HEK293 (cell line): ENCODE measurements at regions not wholly inside any gene's neighbourhood (a gene's known extent, or its start where the extent isn't known, plus 50 kb on each side); places are given as distances from the start of the nearest gene placed in this dataset.

Experiments used
- CTCF ChIA-PET: fragments of 350-600 bp; formaldehyde crosslinking; extraction: SDS; loops from one replicate; lab custom pipeline; 2021; ENCODE audit warnings: antibody characterized with exemption; lab: Yijun Ruan, JAX
- POLR2A ChIA-PET: fragments of 300-600 bp; formaldehyde crosslinking; extraction: SDS; loops from one replicate; lab custom pipeline; 2020; ENCODE audit warnings: antibody characterized with exemption, inconsistent platforms; lab: Yijun Ruan, JAX
- H3K27ac ChIP-seq: fragments of 200-500 bp; sonication (Bioruptor generic); 2 replicates; pipeline ENCODE4 v1.5.1; 2014; ENCODE audit warnings: low read depth, low read length, control low read depth, inconsistent platforms; ENCODE audit errors: extremely low read depth
- H3K36me3 ChIP-seq, 2 experiments: fragments of 200-500 bp in 1 of 2; sonication (Bioruptor generic) in 1 of 2; 1 replicate in 1 of 2; 2 replicates in 1 of 2; pipeline ENCODE4 v1.5.1; 2014 to 2017; ENCODE audit warnings: inconsistent platforms in 2 of 2, low read length in 2 of 2; ENCODE audit not compliant: control insufficient read depth in 2 of 2, insufficient read depth in 1 of 2
- H3K4me1 ChIP-seq: fragments of 200-500 bp; sonication (Bioruptor generic); 2 replicates; pipeline ENCODE4 v1.5.1; 2014; ENCODE audit warnings: mild to moderate bottlenecking, low read length, inconsistent platforms; ENCODE audit not compliant: control insufficient read depth, insufficient read depth
- H3K4me3 ChIP-seq: 2 replicates; pipeline ENCODE4 v1.5.1; 2011; ENCODE audit warnings: low read depth, mild to moderate bottlenecking, control low read depth, low read length, moderate library complexity
- H3K9me3 ChIP-seq: fragments of 200-500 bp; sonication (Bioruptor generic); 2 replicates; pipeline ENCODE4 v1.5.1; 2014; ENCODE audit warnings: low read depth, low read length, inconsistent platforms; ENCODE audit not compliant: control insufficient read depth, insufficient read depth
- OSR2 ChIP-seq: fragments of 450-650 bp; formaldehyde crosslinking; IDR thresholded peaks from 2 replicates; pipeline ENCODE4 v1.5.1; 2016; ENCODE audit warnings: missing biosample characterization, missing genetic modification characterization
- ZNF146 ChIP-seq: fragments of 450-650 bp; formaldehyde crosslinking; IDR thresholded peaks from 2 replicates; pipeline ENCODE4 v1.5.1; 2016; ENCODE audit warnings: missing biosample characterization, missing genetic modification characterization
- ZNF169 ChIP-seq: fragments of 450-650 bp; formaldehyde crosslinking; IDR thresholded peaks from 2 replicates; pipeline ENCODE4 v1.5.1; 2016; ENCODE audit warnings: missing biosample characterization, missing genetic modification characterization
- ZNF202 ChIP-seq: fragments of 450-650 bp; formaldehyde crosslinking; IDR thresholded peaks from 2 replicates; pipeline ENCODE4 v1.5.1; 2016; ENCODE audit warnings: missing biosample characterization, missing genetic modification characterization, borderline replicate concordance
- TF ChIP-seq, protein P1 (sequence below): fragments of 450-650 bp; formaldehyde crosslinking; IDR thresholded peaks from 2 replicates; pipeline ENCODE4 v1.5.0; 2017; ENCODE audit warnings: missing biosample characterization, missing genetic modification characterization, borderline replicate concordance
- TF ChIP-seq, protein P2 (sequence below): fragments of 450-650 bp; formaldehyde crosslinking; IDR thresholded peaks from 2 replicates; pipeline ENCODE4 v1.5.1; 2016; ENCODE audit warnings: missing biosample characterization, missing genetic modification characterization, low read depth
- TF ChIP-seq, protein P3 (sequence below): fragments of 450-650 bp; IDR thresholded peaks from 2 replicates; pipeline ENCODE4 v1.5.1; 2018; ENCODE audit warnings: missing biosample characterization, missing genetic modification characterization
- TF ChIP-seq, protein P4 (sequence below): fragments of 450-650 bp; formaldehyde crosslinking; IDR thresholded peaks from 2 replicates; pipeline ENCODE4 v1.5.1; 2016; ENCODE audit warnings: missing biosample characterization, missing genetic modification characterization, borderline replicate concordance
- TF ChIP-seq, protein P5 (sequence below): fragments of 450-650 bp; formaldehyde crosslinking; IDR thresholded peaks from 2 replicates; pipeline ENCODE4 v1.5.1; 2016; ENCODE audit warnings: missing biosample characterization, missing genetic modification characterization

DNA sequence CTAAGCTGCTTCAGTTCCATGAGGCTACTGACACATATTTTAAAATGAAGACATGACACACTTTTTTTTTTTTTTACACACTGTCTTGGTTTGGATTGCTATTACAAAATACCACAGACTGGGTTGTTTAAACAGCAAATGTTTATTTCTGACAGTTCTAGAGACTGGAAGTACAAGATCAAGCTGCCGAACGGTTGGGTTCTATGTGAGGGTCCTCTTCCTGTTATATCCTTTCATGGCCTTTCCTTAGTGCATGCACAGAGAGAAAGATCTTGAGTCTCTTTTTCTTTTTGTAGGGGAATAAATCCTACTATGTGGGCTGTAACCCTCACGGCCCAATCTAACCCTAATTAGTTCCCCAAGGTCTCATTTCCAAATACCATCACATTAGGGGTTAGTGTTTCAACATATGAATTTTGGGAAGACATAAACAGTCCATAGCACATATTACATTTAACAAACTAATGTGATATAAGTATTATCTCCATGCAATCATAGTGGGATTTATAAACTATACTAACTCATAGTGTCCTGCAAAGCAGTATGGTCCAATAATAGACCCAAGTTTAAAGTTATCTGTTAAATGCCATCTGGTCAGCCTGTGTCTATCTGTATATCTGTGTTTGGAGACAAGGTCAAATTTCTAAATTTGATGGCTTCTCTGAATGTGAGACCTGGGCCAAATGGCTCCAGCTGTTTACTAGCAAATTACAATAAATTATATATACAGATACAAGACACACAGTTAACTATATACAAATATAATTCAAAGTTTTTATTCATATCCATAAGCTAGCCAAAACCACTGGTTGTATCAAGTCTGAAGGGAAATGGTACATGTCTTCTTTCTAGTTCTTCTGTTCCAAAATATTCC lies 90.3 kb upstream of the NREP start (continued):
- TF ChIP-seq, protein P1, sequence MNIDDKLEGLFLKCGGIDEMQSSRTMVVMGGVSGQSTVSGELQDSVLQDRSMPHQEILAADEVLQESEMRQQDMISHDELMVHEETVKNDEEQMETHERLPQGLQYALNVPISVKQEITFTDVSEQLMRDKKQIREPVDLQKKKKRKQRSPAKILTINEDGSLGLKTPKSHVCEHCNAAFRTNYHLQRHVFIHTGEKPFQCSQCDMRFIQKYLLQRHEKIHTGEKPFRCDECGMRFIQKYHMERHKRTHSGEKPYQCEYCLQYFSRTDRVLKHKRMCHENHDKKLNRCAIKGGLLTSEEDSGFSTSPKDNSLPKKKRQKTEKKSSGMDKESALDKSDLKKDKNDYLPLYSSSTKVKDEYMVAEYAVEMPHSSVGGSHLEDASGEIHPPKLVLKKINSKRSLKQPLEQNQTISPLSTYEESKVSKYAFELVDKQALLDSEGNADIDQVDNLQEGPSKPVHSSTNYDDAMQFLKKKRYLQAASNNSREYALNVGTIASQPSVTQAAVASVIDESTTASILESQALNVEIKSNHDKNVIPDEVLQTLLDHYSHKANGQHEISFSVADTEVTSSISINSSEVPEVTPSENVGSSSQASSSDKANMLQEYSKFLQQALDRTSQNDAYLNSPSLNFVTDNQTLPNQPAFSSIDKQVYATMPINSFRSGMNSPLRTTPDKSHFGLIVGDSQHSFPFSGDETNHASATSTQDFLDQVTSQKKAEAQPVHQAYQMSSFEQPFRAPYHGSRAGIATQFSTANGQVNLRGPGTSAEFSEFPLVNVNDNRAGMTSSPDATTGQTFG (tag by site-specific recombination) = no peak

DNA sequence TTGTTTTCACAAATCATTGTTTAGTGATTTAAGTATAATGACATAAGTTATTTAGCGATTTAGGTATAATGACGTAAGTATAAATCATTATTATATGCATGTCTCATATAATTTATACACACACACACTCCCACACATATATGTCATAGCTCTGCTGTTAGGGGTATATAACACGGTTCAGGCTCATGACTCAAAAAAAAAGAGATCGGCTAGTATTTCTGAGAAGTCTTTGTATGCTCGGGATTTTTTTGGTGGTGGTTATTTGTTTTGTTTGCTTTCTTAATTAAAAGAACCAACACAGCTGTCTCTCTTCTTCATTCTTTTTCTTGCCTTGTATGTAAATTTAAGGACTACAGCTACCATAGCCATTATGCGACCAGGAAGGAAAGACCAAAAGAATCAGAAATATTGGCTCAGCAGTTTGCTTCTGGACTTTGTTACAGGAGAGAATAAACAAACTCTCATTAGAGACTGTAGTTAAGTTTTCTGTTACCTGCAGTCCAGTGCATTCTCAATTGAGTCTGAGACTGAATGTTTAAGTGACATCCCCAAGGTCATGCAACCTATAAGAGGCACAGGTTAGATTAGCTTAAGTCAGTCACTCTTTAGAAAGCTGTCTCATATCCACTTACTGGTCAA lies 83.2 kb upstream of the NREP start:
- CTCF ChIA-PET = no interaction called here
- no peaks in the 10 kb centered on the region for H3K9me3 ChIP-seq

More for the DNA sequence above, 83.2 kb upstream of the NREP start:
- TF ChIP-seq, protein P2, sequence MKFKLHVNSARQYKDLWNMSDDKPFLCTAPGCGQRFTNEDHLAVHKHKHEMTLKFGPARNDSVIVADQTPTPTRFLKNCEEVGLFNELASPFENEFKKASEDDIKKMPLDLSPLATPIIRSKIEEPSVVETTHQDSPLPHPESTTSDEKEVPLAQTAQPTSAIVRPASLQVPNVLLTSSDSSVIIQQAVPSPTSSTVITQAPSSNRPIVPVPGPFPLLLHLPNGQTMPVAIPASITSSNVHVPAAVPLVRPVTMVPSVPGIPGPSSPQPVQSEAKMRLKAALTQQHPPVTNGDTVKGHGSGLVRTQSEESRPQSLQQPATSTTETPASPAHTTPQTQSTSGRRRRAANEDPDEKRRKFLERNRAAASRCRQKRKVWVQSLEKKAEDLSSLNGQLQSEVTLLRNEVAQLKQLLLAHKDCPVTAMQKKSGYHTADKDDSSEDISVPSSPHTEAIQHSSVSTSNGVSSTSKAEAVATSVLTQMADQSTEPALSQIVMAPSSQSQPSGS (tag by site-specific recombination) = peak; percentile 18; the same call in 1 of the 2 replicates
- no peak for TF ChIP-seq ZNF169 (tag by site-specific recombination)
- no peak for TF ChIP-seq ZNF202 (tag by site-specific recombination)
- TF ChIP-seq, protein P3, sequence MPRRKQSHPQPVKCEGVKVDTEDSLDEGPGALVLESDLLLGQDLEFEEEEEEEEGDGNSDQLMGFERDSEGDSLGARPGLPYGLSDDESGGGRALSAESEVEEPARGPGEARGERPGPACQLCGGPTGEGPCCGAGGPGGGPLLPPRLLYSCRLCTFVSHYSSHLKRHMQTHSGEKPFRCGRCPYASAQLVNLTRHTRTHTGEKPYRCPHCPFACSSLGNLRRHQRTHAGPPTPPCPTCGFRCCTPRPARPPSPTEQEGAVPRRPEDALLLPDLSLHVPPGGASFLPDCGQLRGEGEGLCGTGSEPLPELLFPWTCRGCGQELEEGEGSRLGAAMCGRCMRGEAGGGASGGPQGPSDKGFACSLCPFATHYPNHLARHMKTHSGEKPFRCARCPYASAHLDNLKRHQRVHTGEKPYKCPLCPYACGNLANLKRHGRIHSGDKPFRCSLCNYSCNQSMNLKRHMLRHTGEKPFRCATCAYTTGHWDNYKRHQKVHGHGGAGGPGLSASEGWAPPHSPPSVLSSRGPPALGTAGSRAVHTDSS (tag by site-specific recombination) = no peak
- no peak for TF ChIP-seq OSR2
- TF ChIP-seq, protein P4, sequence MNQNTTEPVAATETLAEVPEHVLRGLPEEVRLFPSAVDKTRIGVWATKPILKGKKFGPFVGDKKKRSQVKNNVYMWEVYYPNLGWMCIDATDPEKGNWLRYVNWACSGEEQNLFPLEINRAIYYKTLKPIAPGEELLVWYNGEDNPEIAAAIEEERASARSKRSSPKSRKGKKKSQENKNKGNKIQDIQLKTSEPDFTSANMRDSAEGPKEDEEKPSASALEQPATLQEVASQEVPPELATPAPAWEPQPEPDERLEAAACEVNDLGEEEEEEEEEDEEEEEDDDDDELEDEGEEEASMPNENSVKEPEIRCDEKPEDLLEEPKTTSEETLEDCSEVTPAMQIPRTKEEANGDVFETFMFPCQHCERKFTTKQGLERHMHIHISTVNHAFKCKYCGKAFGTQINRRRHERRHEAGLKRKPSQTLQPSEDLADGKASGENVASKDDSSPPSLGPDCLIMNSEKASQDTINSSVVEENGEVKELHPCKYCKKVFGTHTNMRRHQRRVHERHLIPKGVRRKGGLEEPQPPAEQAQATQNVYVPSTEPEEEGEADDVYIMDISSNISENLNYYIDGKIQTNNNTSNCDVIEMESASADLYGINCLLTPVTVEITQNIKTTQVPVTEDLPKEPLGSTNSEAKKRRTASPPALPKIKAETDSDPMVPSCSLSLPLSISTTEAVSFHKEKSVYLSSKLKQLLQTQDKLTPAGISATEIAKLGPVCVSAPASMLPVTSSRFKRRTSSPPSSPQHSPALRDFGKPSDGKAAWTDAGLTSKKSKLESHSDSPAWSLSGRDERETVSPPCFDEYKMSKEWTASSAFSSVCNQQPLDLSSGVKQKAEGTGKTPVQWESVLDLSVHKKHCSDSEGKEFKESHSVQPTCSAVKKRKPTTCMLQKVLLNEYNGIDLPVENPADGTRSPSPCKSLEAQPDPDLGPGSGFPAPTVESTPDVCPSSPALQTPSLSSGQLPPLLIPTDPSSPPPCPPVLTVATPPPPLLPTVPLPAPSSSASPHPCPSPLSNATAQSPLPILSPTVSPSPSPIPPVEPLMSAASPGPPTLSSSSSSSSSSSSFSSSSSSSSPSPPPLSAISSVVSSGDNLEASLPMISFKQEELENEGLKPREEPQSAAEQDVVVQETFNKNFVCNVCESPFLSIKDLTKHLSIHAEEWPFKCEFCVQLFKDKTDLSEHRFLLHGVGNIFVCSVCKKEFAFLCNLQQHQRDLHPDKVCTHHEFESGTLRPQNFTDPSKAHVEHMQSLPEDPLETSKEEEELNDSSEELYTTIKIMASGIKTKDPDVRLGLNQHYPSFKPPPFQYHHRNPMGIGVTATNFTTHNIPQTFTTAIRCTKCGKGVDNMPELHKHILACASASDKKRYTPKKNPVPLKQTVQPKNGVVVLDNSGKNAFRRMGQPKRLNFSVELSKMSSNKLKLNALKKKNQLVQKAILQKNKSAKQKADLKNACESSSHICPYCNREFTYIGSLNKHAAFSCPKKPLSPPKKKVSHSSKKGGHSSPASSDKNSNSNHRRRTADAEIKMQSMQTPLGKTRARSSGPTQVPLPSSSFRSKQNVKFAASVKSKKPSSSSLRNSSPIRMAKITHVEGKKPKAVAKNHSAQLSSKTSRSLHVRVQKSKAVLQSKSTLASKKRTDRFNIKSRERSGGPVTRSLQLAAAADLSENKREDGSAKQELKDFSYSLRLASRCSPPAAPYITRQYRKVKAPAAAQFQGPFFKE (tag by site-specific recombination) = no peak
- no peak for TF ChIP-seq ZNF146 (tag by site-specific recombination)
- TF ChIP-seq, protein P1 (tag by site-specific recombination) = no peak
- TF ChIP-seq, protein P5, sequence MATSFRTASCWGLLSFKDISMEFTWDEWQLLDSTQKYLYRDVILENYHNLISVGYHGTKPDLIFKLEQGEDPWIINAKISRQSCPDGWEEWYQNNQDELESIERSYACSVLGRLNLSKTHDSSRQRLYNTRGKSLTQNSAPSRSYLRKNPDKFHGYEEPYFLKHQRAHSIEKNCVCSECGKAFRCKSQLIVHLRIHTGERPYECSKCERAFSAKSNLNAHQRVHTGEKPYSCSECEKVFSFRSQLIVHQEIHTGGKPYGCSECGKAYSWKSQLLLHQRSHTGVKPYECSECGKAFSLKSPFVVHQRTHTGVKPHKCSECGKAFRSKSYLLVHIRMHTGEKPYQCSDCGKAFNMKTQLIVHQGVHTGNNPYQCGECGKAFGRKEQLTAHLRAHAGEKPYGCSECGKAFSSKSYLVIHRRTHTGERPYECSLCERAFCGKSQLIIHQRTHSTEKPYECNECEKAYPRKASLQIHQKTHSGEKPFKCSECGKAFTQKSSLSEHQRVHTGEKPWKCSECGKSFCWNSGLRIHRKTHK = no peak
- TF ChIP-seq, all 188 proteins: peak for 1
- POLR2A ChIA-PET = no interaction called here
- Histone ChIP-seq H3K27ac (no peak overlapping the region), H3K4me1 (no peaks in the 10 kb centered on the region), H3K36me3 (no peaks in the 10 kb centered on the region), H3K4me3 (no peak overlapping the region)
